GM19372 (cell line): ENCODE measurements at regions not wholly inside any gene's neighbourhood (a gene's known extent, or its start where the extent isn't known, plus 50 kb on each side); places are given as distances from the start of the nearest gene placed in this dataset.
"Not testable (repeated sequence)": the region's sequence is repeated elsewhere in the genome, so short reads cannot be mapped to it uniquely, and the experiment has no call there.

Experiments
- ATAC-seq: cut with Tn5 transposase; IDR thresholded peaks from one replicate; pipeline ENCODE4 v1.9.1; 2021; ENCODE audit warnings: mild to moderate bottlenecking, low read depth, moderate library complexity; ENCODE audit not compliant: unreplicated experiment

GRCh38 chr16:29176822-29177202 is 192.0 kb downstream of the LAT start:
- ATAC-seq, result not testable (repeated sequence)

GRCh38 chr16:29176154-29176470 is 191.3 kb downstream of the LAT start:
- not testable (repeated sequence) for ATAC-seq

- ATAC-seq, result not testable (repeated sequence)
Measured at GRCh38 chr16:29175411-29176153, 190.7 kb downstream of the LAT start.

- not testable (repeated sequence) for ATAC-seq
Measured at GRCh38 chr16:29173371-29174305, 188.8 kb downstream of the LAT start.

- ATAC-seq, result not testable (repeated sequence)
Measured at GRCh38 chr16:29172098-29172724, 187.4 kb downstream of the LAT start.

GRCh38 chr16:29171296-29171695 is 186.4 kb downstream of the LAT start:
- not testable (repeated sequence) for ATAC-seq

- ATAC-seq, result not testable (repeated sequence)
Measured at GRCh38 chr16:29170393-29171119, 185.7 kb downstream of the LAT start.

GRCh38 chr16:29169295-29169994 is 184.6 kb downstream of the LAT start:
- not testable (repeated sequence) for ATAC-seq

GRCh38 chr16:29168515-29169259 is 183.8 kb downstream of the LAT start:
- not testable (repeated sequence) for ATAC-seq

- not testable (repeated sequence) for ATAC-seq
Measured at GRCh38 chr16:29164442-29165089, 179.7 kb downstream of the LAT start.

- ATAC-seq, result not testable (repeated sequence)
Measured at GRCh38 chr16:29160171-29160570, 175.3 kb downstream of the LAT start.

- not testable (repeated sequence) for ATAC-seq
Measured at GRCh38 chr16:29159603-29160002, 174.8 kb downstream of the LAT start.

- ATAC-seq, result no peak
Measured at GRCh38 chr16:29158785-29159184, 173.9 kb downstream of the LAT start.

GRCh38 chr16:29158031-29158784 is 173.4 kb downstream of the LAT start:
- ATAC-seq, result not testable (repeated sequence)

GRCh38 chr16:29157051-29157923 is 172.4 kb downstream of the LAT start:
- not testable (repeated sequence) for ATAC-seq

- no peak for ATAC-seq
Measured at GRCh38 chr16:29156511-29156910, 171.7 kb downstream of the LAT start.

- ATAC-seq, result not testable (repeated sequence)
Measured at GRCh38 chr16:29155866-29156200, 171.0 kb downstream of the LAT start.
